ENCODE measurements at regions not wholly inside any gene's neighbourhood (a gene's known extent, or its start where the extent isn't known, plus 50 kb on each side); places are given as distances from the start of the nearest gene placed in this dataset.

GRCh38 chr2:6281524-6281923 lies 584.2 kb downstream of the CMPK2 start:
- H3K27ac ChIP-seq, result no peak overlapping the region
- H3K36me3 ChIP-seq, result no peaks in the 10 kb centered on the region
- no peaks in the 10 kb centered on the region for H3K9me3 ChIP-seq
- TF ChIP-seq CTCF (IDR thresholded peaks at IDR 0.05), result no peak
- no peak overlapping the region for H3K4me3 ChIP-seq
- H3K27me3 ChIP-seq (replicated peaks; ENCODE audit: insufficient read depth), result no peaks in the 10 kb centered on the region
- DNase-seq (ENCODE audit: low spot score) (no peak), ATAC-seq (ENCODE audit: insufficient number of reproducible peaks, low FRiP score, low read depth) (no peak)
- no peaks in the 10 kb centered on the region for H3K4me1 ChIP-seq (ENCODE audit: control insufficient read depth in 1 of 2, low read depth in 2 of 2)

- H3K27ac ChIP-seq, result no peak overlapping the region
- H3K4me3 ChIP-seq, result no peak overlapping the region
- H3K36me3 ChIP-seq, result no peaks in the 10 kb centered on the region
- no peak for TF ChIP-seq CTCF (IDR thresholded peaks at IDR 0.05)
- ATAC-seq (ENCODE audit: insufficient number of reproducible peaks, low FRiP score, low read depth) (no peak), DNase-seq (ENCODE audit: low spot score) (no peak)
- H3K4me1 ChIP-seq (ENCODE audit: control insufficient read depth in 1 of 2, low read depth in 2 of 2), result no peaks in the 10 kb centered on the region
- no peaks in the 10 kb centered on the region for H3K9me3 ChIP-seq
- no peaks in the 10 kb centered on the region for H3K27me3 ChIP-seq (replicated peaks; ENCODE audit: insufficient read depth)
These were observed 582.4 kb downstream of the CMPK2 start for GRCh38 chr2:6283259-6283658.

GRCh38 chr2:6287406-6287805 lies 578.3 kb downstream of the CMPK2 start:
- DNase-seq (ENCODE audit: low spot score), result no peak
- H3K4me3 ChIP-seq, result no peak overlapping the region
- TF ChIP-seq CTCF (IDR thresholded peaks at IDR 0.05), result no peak
- H3K4me1 ChIP-seq (ENCODE audit: control insufficient read depth in 1 of 2, low read depth in 2 of 2), result no peaks in the 10 kb centered on the region
- ATAC-seq (ENCODE audit: insufficient number of reproducible peaks, low FRiP score, low read depth), result no peak
- no peaks in the 10 kb centered on the region for H3K27me3 ChIP-seq (replicated peaks; ENCODE audit: insufficient read depth)
- no peaks in the 10 kb centered on the region for H3K9me3 ChIP-seq
- no peaks in the 10 kb centered on the region for H3K36me3 ChIP-seq
- H3K27ac ChIP-seq, result no peak overlapping the region

- DNase-seq (ENCODE audit: low spot score) (no peak), ATAC-seq (ENCODE audit: insufficient number of reproducible peaks, low FRiP score, low read depth) (no peak)
- no peaks in the 10 kb centered on the region for H3K4me1 ChIP-seq (ENCODE audit: control insufficient read depth in 1 of 2, low read depth in 2 of 2)
- no peaks in the 10 kb centered on the region for H3K27me3 ChIP-seq (replicated peaks; ENCODE audit: insufficient read depth)
- H3K27ac ChIP-seq, result no peak overlapping the region
- TF ChIP-seq CTCF (IDR thresholded peaks at IDR 0.05), result no peak
- H3K9me3 ChIP-seq, result no peaks in the 10 kb centered on the region
- no peaks in the 10 kb centered on the region for H3K36me3 ChIP-seq
- H3K4me3 ChIP-seq, result no peak overlapping the region
These were observed 576.9 kb downstream of the CMPK2 start for GRCh38 chr2:6288791-6289190.

GRCh38 chr2:6290217-6291015 lies 575.3 kb downstream of the CMPK2 start:
- H3K4me3 ChIP-seq, result no peak overlapping the region
- no peak overlapping the region for H3K27ac ChIP-seq
- H3K36me3 ChIP-seq, result no peaks in the 10 kb centered on the region
- H3K9me3 ChIP-seq, result no peaks in the 10 kb centered on the region
- DNase-seq (ENCODE audit: low spot score), result no peak
- no peaks in the 10 kb centered on the region for H3K4me1 ChIP-seq (ENCODE audit: control insufficient read depth in 1 of 2, low read depth in 2 of 2)
- ATAC-seq (ENCODE audit: insufficient number of reproducible peaks, low FRiP score, low read depth), result no peak
- H3K27me3 ChIP-seq (replicated peaks; ENCODE audit: insufficient read depth), result no peaks in the 10 kb centered on the region
- no peak for TF ChIP-seq CTCF (IDR thresholded peaks at IDR 0.05)
